SK-N-SH (cell line): ENCODE measurements at regions not wholly inside any gene's neighbourhood (a gene's known extent, or its start where the extent isn't known, plus 50 kb on each side); places are given as distances from the start of the nearest gene placed in this dataset.

Source experiments
- CTCF ChIA-PET: fragments of 300-600, 350-600 bp; formaldehyde crosslinking; extraction: SDS; loops from one replicate; lab custom pipeline; 2021; lab: Yijun Ruan, JAX
- POLR2A ChIA-PET: fragments of 350-600 bp; sonication (Branson Sonifier 250); formaldehyde crosslinking; extraction: SDS; loops from one replicate; lab custom pipeline; 2020; ENCODE audit warnings: antibody characterized with exemption, inconsistent platforms; lab: Yijun Ruan, JAX
- DNase-seq: peaks from one replicate; pipeline ENCODE4 v3.0.0; 2012
- H2AFZ ChIP-seq: fragments of 200-600 bp; sonication (generic); 2 replicates; pipeline ENCODE4 v1.8.1; 2016; ENCODE audit warnings: antibody characterized with exemption, mild to moderate bottlenecking, low read depth
- H3F3A ChIP-seq: fragments of 200-600 bp; sonication (generic); replicated peaks from 2 replicates; pipeline ENCODE3; 2016; ENCODE audit warnings: antibody characterized with exemption, mild to moderate bottlenecking; ENCODE audit not compliant: insufficient read depth
- H3K27ac ChIP-seq, 2 experiments: fragments of 200-500 bp in 1 of 2; fragments of 200-600 bp in 1 of 2; sonication (Bioruptor generic) in 1 of 2; sonication (generic), shearing (Covaris generic) in 1 of 2; 2 replicates each; pipeline versions ENCODE4 v1.5.1 to v1.6.1; 2014 to 2016; ENCODE audit warnings: low read depth in 2 of 2, inconsistent platforms in 1 of 2, low read length in 1 of 2, mild to moderate bottlenecking in 1 of 2, mixed read lengths in 1 of 2
- H3K27me3 ChIP-seq: fragments of 200-600 bp; sonication (generic), shearing (Covaris generic); 2 replicates; pipeline ENCODE4 v1.6.1; 2016; ENCODE audit warnings: mixed run types; ENCODE audit not compliant: insufficient read depth
- H3K36me3 ChIP-seq, 2 experiments: fragments of 200-500 bp in 1 of 2; fragments of 200-600 bp in 1 of 2; sonication (Bioruptor generic) in 1 of 2; sonication (generic) in 1 of 2; replicated peaks in 1 of 2; 2 replicates each; pipeline versions ENCODE3 to v1.5.1; 2014 to 2016; ENCODE audit warnings: low read length in 1 of 2, mild to moderate bottlenecking in 1 of 2; ENCODE audit not compliant: insufficient read depth in 2 of 2, control insufficient read depth in 1 of 2
- H3K4me1 ChIP-seq, 2 experiments: fragments of 200-500 bp in 1 of 2; fragments of 200-600 bp in 1 of 2; sonication (Bioruptor generic) in 1 of 2; sonication (generic), shearing (Covaris generic) in 1 of 2; 2 replicates each; pipeline versions ENCODE4 v1.5.1 to v1.6.1; 2014 to 2016; ENCODE audit warnings: low read depth in 1 of 2, low read length in 1 of 2, mixed run types in 1 of 2; ENCODE audit not compliant: insufficient read depth in 2 of 2, control insufficient read depth in 1 of 2
- H3K4me2 ChIP-seq: fragments of 200-600 bp; sonication (generic), shearing (Covaris generic); 2 replicates; pipeline ENCODE4 v1.6.1; 2017; ENCODE audit warnings: mixed run types
- H3K4me3 ChIP-seq, 2 experiments: fragments of 200-500 bp in 1 of 2; fragments of 200-600 bp in 1 of 2; sonication (Bioruptor generic) in 1 of 2; sonication (generic), shearing (Covaris generic) in 1 of 2; 2 replicates each; pipeline versions ENCODE4 v1.5.1 to v1.8.1; 2014 to 2016; ENCODE audit warnings: low read depth in 2 of 2, inconsistent platforms in 1 of 2, low read length in 1 of 2, mild to moderate bottlenecking in 1 of 2, mixed read lengths in 1 of 2, moderate library complexity in 1 of 2
- H3K79me2 ChIP-seq: fragments of 200-600 bp; sonication (generic); 2 replicates; pipeline ENCODE4 v1.8.1; 2017; ENCODE audit warnings: mild to moderate bottlenecking; ENCODE audit not compliant: insufficient read depth
- H3K9ac ChIP-seq: fragments of 200-600 bp; sonication (generic); 2 replicates; pipeline ENCODE4 v1.6.1; 2017; ENCODE audit warnings: mixed run types
- H3K9me2 ChIP-seq: fragments of 200-600 bp; sonication (generic); 2 replicates; pipeline ENCODE4 v1.6.1; 2017; ENCODE audit warnings: mixed run types
- H3K9me3 ChIP-seq: fragments of 200-600 bp; sonication (generic); 2 replicates; pipeline ENCODE4 v1.6.1; 2017; ENCODE audit warnings: mixed run types, mild to moderate bottlenecking, moderate library complexity
- H4K20me1 ChIP-seq: fragments of 200-600 bp; sonication (generic); 2 replicates; pipeline ENCODE4 v1.6.1; 2017; ENCODE audit warnings: mild to moderate bottlenecking, mixed run types; ENCODE audit not compliant: insufficient read depth
- ELF1 ChIP-seq: IDR thresholded peaks from 2 replicates; pipeline ENCODE4 v1.4.0; 2012
- FOXJ3 ChIP-seq: sonication (generic); formaldehyde crosslinking; IDR thresholded peaks from 2 replicates; pipeline ENCODE4 v1.5.1; 2020; ENCODE audit warnings: mild to moderate bottlenecking, missing genetic modification reagents
- FOXM1 ChIP-seq: IDR thresholded peaks from 2 replicates; pipeline ENCODE4 v1.4.0; 2012; ENCODE audit warnings: low read depth, mild to moderate bottlenecking
- GABPA ChIP-seq: IDR thresholded peaks from 2 replicates; pipeline ENCODE4 v1.4.0; 2012; ENCODE audit warnings: low read depth, mild to moderate bottlenecking
- JUND ChIP-seq: IDR thresholded peaks from 2 replicates; pipeline ENCODE4 v1.4.0; 2012
- MEF2A ChIP-seq: IDR thresholded peaks from 2 replicates; pipeline ENCODE4 v1.4.0; 2012; ENCODE audit warnings: low read depth, borderline replicate concordance
- MXI1 ChIP-seq: IDR thresholded peaks from 2 replicates; pipeline ENCODE4 v1.6.1; 2012; ENCODE audit warnings: mild to moderate bottlenecking, low read depth, low read length, improper control_type of control experiment
- NFIC ChIP-seq: IDR thresholded peaks from 2 replicates; pipeline ENCODE4 v1.4.0; 2012; ENCODE audit warnings: borderline replicate concordance
- RCOR1 ChIP-seq: fragments of 150-350 bp; IDR thresholded peaks from 2 replicates; pipeline ENCODE4 v1.6.1; 2017; ENCODE audit warnings: antibody characterized with exemption, low read length
- RFX5 ChIP-seq: IDR thresholded peaks from 2 replicates; pipeline ENCODE4 v1.6.1; 2012; ENCODE audit warnings: mild to moderate bottlenecking, improper control_type of control experiment, low read length
- SMC3 ChIP-seq: IDR thresholded peaks from 2 replicates; pipeline ENCODE4 v1.6.1; 2012; ENCODE audit warnings: low read depth, low read length, improper control_type of control experiment
- TAF1 ChIP-seq: IDR thresholded peaks from 2 replicates; pipeline ENCODE4 v1.6.1; 2012; ENCODE audit warnings: low read depth, mild to moderate bottlenecking, low read length, moderate library complexity, borderline replicate concordance
- TCF12 ChIP-seq: IDR thresholded peaks from 2 replicates; pipeline ENCODE4 v1.4.0; 2012
- YY1 ChIP-seq: IDR thresholded peaks from 2 replicates; pipeline ENCODE4 v1.4.0; 2012; ENCODE audit warnings: low read depth, mild to moderate bottlenecking
- WGBS: methylation state at CpG from one replicate; pipeline ENCODE4 v1.1.6; 2017; ENCODE audit warnings: low lambda C conversion rate; 5-methylcytosine and 5-hydroxymethylcytosine counted together
- TF ChIP-seq, protein P1 (sequence below): IDR thresholded peaks from 2 replicates; pipeline ENCODE4 v1.4.0; 2012; ENCODE audit warnings: low read depth
- TF ChIP-seq, protein P2 (sequence below): fragments of 200-600 bp; sonication (generic); IDR thresholded peaks from 2 replicates; pipeline ENCODE4 v1.6.1; 2017; ENCODE audit warnings: antibody characterized with exemption, mild to moderate bottlenecking, moderate library complexity
- TF ChIP-seq, protein P3 (sequence below): IDR thresholded peaks from 2 replicates; pipeline ENCODE4 v1.6.1; 2012; ENCODE audit warnings: mild to moderate bottlenecking, low read depth, low read length, moderate library complexity
- TF ChIP-seq, protein P4 (sequence below): IDR thresholded peaks from 2 replicates; pipeline ENCODE4; 2012

DNA sequence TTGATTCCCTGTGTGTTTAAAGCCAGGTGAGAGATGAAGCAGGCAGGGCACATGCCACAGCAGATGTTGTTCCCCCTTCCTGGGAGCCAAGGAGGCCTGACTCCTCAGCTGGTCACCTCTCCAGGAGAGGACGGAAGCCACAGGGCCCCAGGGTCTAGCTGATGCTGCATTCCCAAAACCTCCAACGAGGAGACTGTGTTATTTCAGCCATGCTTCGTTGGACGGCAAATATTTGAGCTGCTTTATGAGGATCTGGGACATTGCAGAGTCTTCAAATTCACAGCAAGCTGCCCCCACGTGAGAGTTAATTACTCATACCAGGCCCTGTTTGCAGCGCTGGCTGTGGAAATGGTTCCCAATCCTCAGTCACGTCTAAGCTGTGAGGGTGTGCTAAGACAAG is 85.3 kb downstream of the CDC7 start (continued):
- TF ChIP-seq NFIC, result no peak

DNA sequence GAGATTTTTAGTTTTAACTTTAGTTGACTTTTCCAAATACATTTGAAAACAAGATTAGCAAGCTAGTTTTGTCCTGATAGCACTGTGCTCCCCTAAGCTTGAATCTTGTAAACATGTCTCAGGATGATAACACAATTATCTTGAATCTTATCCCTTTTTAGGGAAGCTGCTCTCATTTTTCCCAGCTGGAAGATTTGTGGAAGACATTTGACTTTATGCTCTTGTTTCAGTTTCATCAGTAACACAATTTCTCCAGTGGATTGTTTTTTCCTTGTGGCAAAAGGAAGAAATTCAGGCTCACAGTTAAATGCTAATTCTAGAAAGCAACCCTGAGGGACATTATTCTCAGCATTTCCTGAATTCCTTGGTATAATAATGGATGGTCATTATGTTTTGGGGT is 88.8 kb downstream of the CDC7 start:
- H3K79me2 ChIP-seq, result no peaks in the 10 kb centered on the region
- no peak overlapping the region for H3K4me3 ChIP-seq
- no peak overlapping the region for H3K9ac ChIP-seq
- no peaks in the 10 kb centered on the region for H3K9me3 ChIP-seq
- H3K27me3 ChIP-seq, result peaks cover 32% of the 10 kb centered on the region
- CTCF ChIA-PET, result no interaction called here
- H3K4me2 ChIP-seq, result no peak overlapping the region
- H3K27ac ChIP-seq, result no peak overlapping the region
- no peaks in the 10 kb centered on the region for H3F3A ChIP-seq
- H4K20me1 ChIP-seq, result no peaks in the 10 kb centered on the region
- H3K4me1 ChIP-seq, result no peaks in the 10 kb centered on the region; a peak in 1 of 4 replicates
- H3K9me2 ChIP-seq, result no peaks in the 10 kb centered on the region
- no peak for DNase-seq
- no peak overlapping the region; the same call in 1 of the 2 replicates for H2AFZ ChIP-seq
- TF ChIP-seq FOXJ3 (no peak), TAF1 (no peak), TCF12 (no peak), SMC3 (no peak), RFX5 (no peak), GABPA (no peak), MEF2A (no peak)
- TF ChIP-seq, protein P1, sequence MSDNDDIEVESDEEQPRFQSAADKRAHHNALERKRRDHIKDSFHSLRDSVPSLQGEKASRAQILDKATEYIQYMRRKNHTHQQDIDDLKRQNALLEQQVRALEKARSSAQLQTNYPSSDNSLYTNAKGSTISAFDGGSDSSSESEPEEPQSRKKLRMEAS, result no peak
- H3K36me3 ChIP-seq, result no peaks in the 10 kb centered on the region
- POLR2A ChIA-PET, result no interaction called here

DNA sequence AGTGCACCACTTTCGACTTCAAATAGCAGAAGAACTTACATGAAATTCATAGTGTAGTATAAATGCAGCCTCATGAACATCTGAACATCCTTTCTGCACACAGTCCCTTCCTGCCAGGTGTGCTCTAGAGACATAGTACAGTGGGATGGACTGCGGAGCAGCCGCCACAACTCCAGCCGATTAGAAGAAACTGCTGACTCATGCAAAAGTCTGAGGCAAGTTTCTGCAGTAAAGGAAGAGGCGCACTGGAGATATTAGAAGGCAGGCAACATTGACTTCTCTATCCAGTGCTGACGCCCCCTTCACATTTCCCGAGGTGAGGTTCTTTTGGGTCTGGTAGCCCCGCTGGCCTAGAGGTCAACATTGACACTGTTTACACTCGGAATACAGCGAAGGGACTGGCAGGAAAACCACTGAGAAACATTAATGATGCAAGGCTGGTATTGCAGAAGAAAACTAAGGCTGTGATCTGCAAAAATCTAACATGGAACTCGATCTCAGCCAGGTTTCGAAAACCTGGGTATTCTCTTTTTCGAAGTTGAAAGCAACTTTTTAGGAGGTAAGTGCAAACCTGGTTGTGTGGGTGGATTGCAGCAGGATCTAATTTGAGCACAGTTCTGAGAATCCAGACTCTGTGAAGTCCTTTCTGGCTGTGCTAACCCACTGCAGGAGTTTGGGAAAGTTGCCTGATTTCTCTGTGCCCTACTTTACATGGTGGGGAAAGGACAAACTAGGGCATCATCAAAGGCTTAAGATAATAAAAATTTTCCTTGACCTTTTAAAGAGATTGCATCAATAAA is 90.7 kb downstream of the CDC7 start:
- whole genome bisulfite sequencing, result 21% methylated on average over 13 of the region's 13 CpGs
- H2AFZ ChIP-seq, result no peak overlapping the region
- no peaks in the 10 kb centered on the region for H4K20me1 ChIP-seq
- no peak for DNase-seq
- no peaks in the 10 kb centered on the region for H3K9me3 ChIP-seq
- no peaks in the 10 kb centered on the region for H3F3A ChIP-seq
- 0 out of 2 replicates have a peak overlapping the region, but pooled peaks have one; percentile 6 for H3K4me2 ChIP-seq
- H3K27ac ChIP-seq, result no peak overlapping the region
- no peaks in the 10 kb centered on the region for H3K36me3 ChIP-seq
- no peaks in the 10 kb centered on the region; a peak in 1 of 4 replicates for H3K4me1 ChIP-seq
- no peaks in the 10 kb centered on the region for H3K9me2 ChIP-seq
- H3K27me3 ChIP-seq, result peaks cover 41% of the 10 kb centered on the region
- no peaks in the 10 kb centered on the region for H3K79me2 ChIP-seq
- POLR2A ChIA-PET, result no interaction called here
- TF ChIP-seq RCOR1, result no peak
- TF ChIP-seq, protein P2, sequence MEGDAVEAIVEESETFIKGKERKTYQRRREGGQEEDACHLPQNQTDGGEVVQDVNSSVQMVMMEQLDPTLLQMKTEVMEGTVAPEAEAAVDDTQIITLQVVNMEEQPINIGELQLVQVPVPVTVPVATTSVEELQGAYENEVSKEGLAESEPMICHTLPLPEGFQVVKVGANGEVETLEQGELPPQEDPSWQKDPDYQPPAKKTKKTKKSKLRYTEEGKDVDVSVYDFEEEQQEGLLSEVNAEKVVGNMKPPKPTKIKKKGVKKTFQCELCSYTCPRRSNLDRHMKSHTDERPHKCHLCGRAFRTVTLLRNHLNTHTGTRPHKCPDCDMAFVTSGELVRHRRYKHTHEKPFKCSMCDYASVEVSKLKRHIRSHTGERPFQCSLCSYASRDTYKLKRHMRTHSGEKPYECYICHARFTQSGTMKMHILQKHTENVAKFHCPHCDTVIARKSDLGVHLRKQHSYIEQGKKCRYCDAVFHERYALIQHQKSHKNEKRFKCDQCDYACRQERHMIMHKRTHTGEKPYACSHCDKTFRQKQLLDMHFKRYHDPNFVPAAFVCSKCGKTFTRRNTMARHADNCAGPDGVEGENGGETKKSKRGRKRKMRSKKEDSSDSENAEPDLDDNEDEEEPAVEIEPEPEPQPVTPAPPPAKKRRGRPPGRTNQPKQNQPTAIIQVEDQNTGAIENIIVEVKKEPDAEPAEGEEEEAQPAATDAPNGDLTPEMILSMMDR, result no peak
- no peak for TF ChIP-seq TAF1
- TF ChIP-seq, protein P3, sequence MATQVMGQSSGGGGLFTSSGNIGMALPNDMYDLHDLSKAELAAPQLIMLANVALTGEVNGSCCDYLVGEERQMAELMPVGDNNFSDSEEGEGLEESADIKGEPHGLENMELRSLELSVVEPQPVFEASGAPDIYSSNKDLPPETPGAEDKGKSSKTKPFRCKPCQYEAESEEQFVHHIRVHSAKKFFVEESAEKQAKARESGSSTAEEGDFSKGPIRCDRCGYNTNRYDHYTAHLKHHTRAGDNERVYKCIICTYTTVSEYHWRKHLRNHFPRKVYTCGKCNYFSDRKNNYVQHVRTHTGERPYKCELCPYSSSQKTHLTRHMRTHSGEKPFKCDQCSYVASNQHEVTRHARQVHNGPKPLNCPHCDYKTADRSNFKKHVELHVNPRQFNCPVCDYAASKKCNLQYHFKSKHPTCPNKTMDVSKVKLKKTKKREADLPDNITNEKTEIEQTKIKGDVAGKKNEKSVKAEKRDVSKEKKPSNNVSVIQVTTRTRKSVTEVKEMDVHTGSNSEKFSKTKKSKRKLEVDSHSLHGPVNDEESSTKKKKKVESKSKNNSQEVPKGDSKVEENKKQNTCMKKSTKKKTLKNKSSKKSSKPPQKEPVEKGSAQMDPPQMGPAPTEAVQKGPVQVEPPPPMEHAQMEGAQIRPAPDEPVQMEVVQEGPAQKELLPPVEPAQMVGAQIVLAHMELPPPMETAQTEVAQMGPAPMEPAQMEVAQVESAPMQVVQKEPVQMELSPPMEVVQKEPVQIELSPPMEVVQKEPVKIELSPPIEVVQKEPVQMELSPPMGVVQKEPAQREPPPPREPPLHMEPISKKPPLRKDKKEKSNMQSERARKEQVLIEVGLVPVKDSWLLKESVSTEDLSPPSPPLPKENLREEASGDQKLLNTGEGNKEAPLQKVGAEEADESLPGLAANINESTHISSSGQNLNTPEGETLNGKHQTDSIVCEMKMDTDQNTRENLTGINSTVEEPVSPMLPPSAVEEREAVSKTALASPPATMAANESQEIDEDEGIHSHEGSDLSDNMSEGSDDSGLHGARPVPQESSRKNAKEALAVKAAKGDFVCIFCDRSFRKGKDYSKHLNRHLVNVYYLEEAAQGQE, result no peak
- TF ChIP-seq, protein P1, result no peak
- TF ChIP-seq ELF1, result no peak
- no peak for TF ChIP-seq JUND
- no peak for TF ChIP-seq FOXM1
- TF ChIP-seq, protein P4, sequence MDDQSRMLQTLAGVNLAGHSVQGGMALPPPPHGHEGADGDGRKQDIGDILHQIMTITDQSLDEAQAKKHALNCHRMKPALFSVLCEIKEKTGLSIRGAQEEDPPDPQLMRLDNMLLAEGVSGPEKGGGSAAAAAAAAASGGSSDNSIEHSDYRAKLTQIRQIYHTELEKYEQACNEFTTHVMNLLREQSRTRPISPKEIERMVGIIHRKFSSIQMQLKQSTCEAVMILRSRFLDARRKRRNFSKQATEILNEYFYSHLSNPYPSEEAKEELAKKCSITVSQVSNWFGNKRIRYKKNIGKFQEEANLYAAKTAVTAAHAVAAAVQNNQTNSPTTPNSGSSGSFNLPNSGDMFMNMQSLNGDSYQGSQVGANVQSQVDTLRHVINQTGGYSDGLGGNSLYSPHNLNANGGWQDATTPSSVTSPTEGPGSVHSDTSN, result no peak
- no peak for TF ChIP-seq YY1
- no peak for TF ChIP-seq MXI1
- no peak for TF ChIP-seq SMC3
- TF ChIP-seq NFIC, result no peak
- no peak overlapping the region for H3K4me3 ChIP-seq
- no peak overlapping the region for H3K9ac ChIP-seq
- CTCF ChIA-PET, result no interaction called here
